NB4 (cell line): ENCODE measurements at regions not wholly inside any gene's neighbourhood (a gene's known extent, or its start where the extent isn't known, plus 50 kb on each side); places are given as distances from the start of the nearest gene placed in this dataset.

Experiments used
- CTCF ChIP-seq: IDR thresholded peaks from one replicate; pipeline ENCODE4 v1.5.1; 2012; ENCODE audit warnings: low read depth, low read length
- MYC ChIP-seq: IDR thresholded peaks from 2 replicates; pipeline ENCODE4 v1.6.1; 2011; ENCODE audit warnings: low read depth, low read length
- TF ChIP-seq, protein P1 (sequence below): IDR thresholded peaks from 2 replicates; pipeline ENCODE4 v1.6.1; 2011; ENCODE audit warnings: low read depth, low read length

DNA sequence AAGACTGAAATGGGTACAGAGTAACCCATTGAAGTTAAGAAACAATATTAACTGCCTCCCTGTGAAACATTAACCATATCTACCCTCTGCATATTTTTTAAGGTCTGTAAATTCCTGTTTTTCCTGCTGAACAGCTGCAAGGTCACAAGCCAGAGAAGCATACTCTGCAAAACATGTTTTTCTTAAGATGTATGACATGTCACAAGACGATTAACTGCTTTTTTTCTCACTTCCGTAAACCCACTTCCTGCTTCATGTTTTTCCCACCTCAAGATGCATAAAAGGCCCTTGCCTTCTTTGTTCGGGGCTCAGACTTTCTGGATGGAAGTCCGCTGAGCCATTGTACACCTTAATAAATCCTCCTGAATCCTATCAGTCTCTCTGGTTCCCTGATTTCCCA, 504.7 kb upstream of the MIS18BP1 start:
- no peak for TF ChIP-seq CTCF
- no peak for TF ChIP-seq MYC
- TF ChIP-seq, protein P1, sequence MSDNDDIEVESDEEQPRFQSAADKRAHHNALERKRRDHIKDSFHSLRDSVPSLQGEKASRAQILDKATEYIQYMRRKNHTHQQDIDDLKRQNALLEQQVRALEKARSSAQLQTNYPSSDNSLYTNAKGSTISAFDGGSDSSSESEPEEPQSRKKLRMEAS = no peak
